Liver (tissue), 7 donors: ENCODE measurements at regions not wholly inside any gene's neighbourhood (a gene's known extent, or its start where the extent isn't known, plus 50 kb on each side); places are given as distances from the start of the nearest gene placed in this dataset.

Source experiments
- DNase-seq: peaks from one replicate; pipeline ENCODE4 v3.0.0-alpha.2; 2017; ENCODE audit warnings: low spot score
- H3K27ac ChIP-seq, 2 donors: one replicate each; pipeline ENCODE4 v1.7.0; 2013; ENCODE audit warnings: inconsistent platforms in 2 of 2, low read length in 2 of 2, control low read depth in 1 of 2, low read depth in 1 of 2, mild to moderate bottlenecking in 1 of 2
- H3K27me3 ChIP-seq, 4 donors: one replicate each; pipeline versions ENCODE4 v1.6.1 to v1.7.0; 2013; ENCODE audit warnings: low read length in 3 of 4, inconsistent platforms in 1 of 4, mild to moderate bottlenecking in 1 of 4, moderate library complexity in 1 of 4; ENCODE audit not compliant: control insufficient read depth in 4 of 4, insufficient read depth in 4 of 4
- H3K36me3 ChIP-seq, 4 donors: one replicate each; pipeline versions ENCODE4 v1.6.1 to v1.7.0; 2013; ENCODE audit warnings: low read length in 3 of 4, mild to moderate bottlenecking in 3 of 4, low read depth in 1 of 4, moderate library complexity in 1 of 4; ENCODE audit not compliant: control insufficient read depth in 4 of 4, insufficient read depth in 3 of 4
- H3K4me1 ChIP-seq, 4 donors: one replicate each; pipeline versions ENCODE4 v1.6.1 to v1.7.0; 2013; ENCODE audit warnings: low read length in 3 of 4, mild to moderate bottlenecking in 3 of 4, moderate library complexity in 1 of 4; ENCODE audit not compliant: control insufficient read depth in 4 of 4, insufficient read depth in 4 of 4
- H3K4me3 ChIP-seq, 3 donors: one replicate each; pipeline versions ENCODE4 v1.6.1 to v1.7.0; 2013; ENCODE audit warnings: low read length in 3 of 3, control low read depth in 1 of 3, low read depth in 1 of 3, mild to moderate bottlenecking in 1 of 3
- H3K9ac ChIP-seq, 2 donors: one replicate each; pipeline ENCODE4 v1.7.0; 2013; ENCODE audit warnings: low read length in 2 of 2, mild to moderate bottlenecking in 2 of 2, moderate library complexity in 2 of 2, control low read depth in 1 of 2, low read depth in 1 of 2
- H3K9me3 ChIP-seq, 4 donors: one replicate each; pipeline versions ENCODE4 v1.6.1 to v1.7.0; 2013; ENCODE audit warnings: low read length in 3 of 4; ENCODE audit not compliant: control insufficient read depth in 4 of 4
- ATF3 ChIP-seq: IDR thresholded peaks from 2 replicates; pipeline ENCODE4 v1.6.1; 2016; ENCODE audit warnings: antibody characterized with exemption
- CTCF ChIP-seq: fragments of 150-350 bp; IDR thresholded peaks from 2 replicates; pipeline ENCODE4 v1.5.1; 2017; ENCODE audit warnings: improper control_type of control experiment, low read depth, low read length; ENCODE audit not compliant: missing input control
- EGR1 ChIP-seq, 2 donors: IDR thresholded peaks; 2 replicates each; pipeline ENCODE4 v1.6.1; 2016 to 2018; ENCODE audit warnings: antibody characterized with exemption in 2 of 2, low read depth in 2 of 2
- FOXA2 ChIP-seq: IDR thresholded peaks from 2 replicates; pipeline ENCODE4 v1.6.1; 2016; ENCODE audit warnings: antibody characterized with exemption
- JUND ChIP-seq, 2 donors: IDR thresholded peaks; 2 replicates each; pipeline ENCODE4 v1.6.1; 2016; ENCODE audit warnings: antibody characterized with exemption in 2 of 2
- MAX ChIP-seq: IDR thresholded peaks from 2 replicates; pipeline ENCODE4 v1.6.1; 2016; ENCODE audit warnings: antibody characterized with exemption
- NR2F2 ChIP-seq: IDR thresholded peaks from 2 replicates; pipeline ENCODE4 v1.6.1; 2016; ENCODE audit warnings: antibody characterized with exemption
- RAD21 ChIP-seq, 2 donors: IDR thresholded peaks; 2 replicates each; pipeline ENCODE4 v1.6.1; 2016; ENCODE audit warnings: antibody characterized with exemption in 2 of 2, mild to moderate bottlenecking in 2 of 2
- REST ChIP-seq: IDR thresholded peaks from 2 replicates; pipeline ENCODE4 v1.6.1; 2016; ENCODE audit warnings: antibody characterized with exemption, mild to moderate bottlenecking
- RXRA ChIP-seq, 2 donors: IDR thresholded peaks; 2 replicates each; pipeline ENCODE4 v1.6.1; 2017 to 2018; ENCODE audit warnings: antibody characterized with exemption in 2 of 2, mild to moderate bottlenecking in 1 of 2
- TAF1 ChIP-seq: conservative IDR thresholded peaks from 2 replicates; pipeline ENCODE4 v1.6.1; 2016; ENCODE audit warnings: antibody characterized with exemption, mild to moderate bottlenecking
- YY1 ChIP-seq: IDR thresholded peaks from 2 replicates; pipeline ENCODE4 v1.6.1; 2016; ENCODE audit warnings: antibody characterized with exemption, mild to moderate bottlenecking
- ZBTB33 ChIP-seq: IDR thresholded peaks from 2 replicates; pipeline ENCODE4 v1.6.1; 2016; ENCODE audit warnings: antibody characterized with exemption
- donor health status: healthy.
- donor health status: healthy.
- donor health status: healthy.
- donor health status: healthy.

GRCh38 chr2:136211701-136212100 is 93.8 kb upstream of the CXCR4 start:
- Histone ChIP-seq H3K9me3 (no peaks in the 10 kb centered on the region), H3K9ac (no peak overlapping the region), H3K27me3 (no peaks in the 10 kb centered on the region), H3K27ac (no peak overlapping the region), H3K36me3 (no peaks in the 10 kb centered on the region), H3K4me1 (no peaks in the 10 kb centered on the region), H3K4me3 (no peak overlapping the region)
- TF ChIP-seq YY1 = no peak
- no peak for TF ChIP-seq NR2F2
- TF ChIP-seq MAX = no peak
- no peak for TF ChIP-seq TAF1
- TF ChIP-seq FOXA2 = no peak
- TF ChIP-seq ZBTB33 = no peak
- no peak for TF ChIP-seq ATF3
- TF ChIP-seq RXRA (IDR thresholded peaks at IDR 0.05) = no peak
- no peak for TF ChIP-seq CTCF
- DNase-seq = no peak

GRCh38 chr2:136210822-136211221 is 92.9 kb upstream of the CXCR4 start:
- TF ChIP-seq ATF3 = no peak
- no peak for TF ChIP-seq TAF1
- TF ChIP-seq FOXA2 = no peak
- TF ChIP-seq RXRA (IDR thresholded peaks at IDR 0.05) = no peak
- TF ChIP-seq EGR1 (IDR thresholded peaks at IDR 0.05; ENCODE audit: low read depth in 2 of 2) = no peak
- no peak for TF ChIP-seq MAX
- TF ChIP-seq NR2F2 = no peak
- no peak for TF ChIP-seq ZBTB33
- no peak for TF ChIP-seq REST
- no peak for TF ChIP-seq JUND (IDR thresholded peaks at IDR 0.05)
- TF ChIP-seq RAD21 (IDR thresholded peaks at IDR 0.05) = no peak
- TF ChIP-seq CTCF = no peak
- no peaks in the 10 kb centered on the region for H3K4me1 ChIP-seq
- H3K27me3 ChIP-seq = no peaks in the 10 kb centered on the region
- no peaks in the 10 kb centered on the region for H3K36me3 ChIP-seq
- no peaks in the 10 kb centered on the region for H3K9me3 ChIP-seq
- no peak overlapping the region for H3K9ac ChIP-seq
- no peak overlapping the region for H3K4me3 ChIP-seq
- no peak for DNase-seq
- no peak overlapping the region for H3K27ac ChIP-seq
